Stimulated activated CD8-positive, alpha-beta memory T cell treated with anti-CD3 and anti-CD28 coated beads, Interleukin-7, amount 100 ng/mL, for 48 hours (primary cell): ENCODE measurements at regions not wholly inside any gene's neighbourhood (a gene's known extent, or its start where the extent isn't known, plus 50 kb on each side); places are given as distances from the start of the nearest gene placed in this dataset.
"Not testable (repeated sequence)": the region's sequence is repeated elsewhere in the genome, so short reads cannot be mapped to it uniquely, and the experiment has no call there.

Experiments
- DNase-seq, 2 donors: peaks; one replicate each; pipeline ENCODE4 v3.0.0-alpha.2; 2020; ENCODE audit warnings: low read depth in 1 of 2; ENCODE audit errors: extremely low read depth in 1 of 2

GRCh38 chr5:72760259-72760658 is 56.2 kb upstream of the TNPO1 start:
- DNase-seq = no peak

GRCh38 chr5:72752909-72753308 is 63.6 kb upstream of the TNPO1 start:
- DNase-seq = no peak

GRCh38 chr5:72749362-72749997 is 67.0 kb upstream of the TNPO1 start:
- DNase-seq = no peak

GRCh38 chr5:72747826-72748225 is 68.6 kb upstream of the TNPO1 start:
- no peak for DNase-seq

GRCh38 chr5:72746736-72747135 is 69.7 kb upstream of the TNPO1 start:
- DNase-seq = no peak

- no peak for DNase-seq
Observed at GRCh38 chr5:72744136-72744535, 72.3 kb upstream of the TNPO1 start.

GRCh38 chr5:72741805-72742204 is 74.7 kb upstream of the TNPO1 start:
- DNase-seq = no peak

GRCh38 chr5:72733810-72734209 is 82.7 kb upstream of the TNPO1 start:
- DNase-seq = no peak

GRCh38 chr5:72723581-72723980 is 92.9 kb upstream of the TNPO1 start:
- no peak for DNase-seq

GRCh38 chr5:72722792-72723452 is 93.5 kb upstream of the TNPO1 start:
- no peak for DNase-seq

GRCh38 chr5:72721844-72722243 is 94.6 kb upstream of the TNPO1 start:
- no peak for DNase-seq

GRCh38 chr5:72720205-72720604 is 96.3 kb upstream of the TNPO1 start:
- DNase-seq = no peak

- no peak for DNase-seq
Observed at GRCh38 chr5:72711351-72711750, 105.1 kb upstream of the TNPO1 start.

- DNase-seq = no peak
Observed at GRCh38 chr5:72709341-72709740, 107.1 kb upstream of the TNPO1 start.

- DNase-seq = no peak
Observed at GRCh38 chr5:72705178-72705577, 111.3 kb upstream of the TNPO1 start.

GRCh38 chr5:72703876-72704275 is 112.6 kb upstream of the TNPO1 start:
- DNase-seq = no peak

GRCh38 chr5:72702881-72703434 is 113.5 kb upstream of the TNPO1 start:
- DNase-seq = no peak

- DNase-seq = not testable (repeated sequence)
Observed at GRCh38 chr5:72702105-72702504, 114.4 kb upstream of the TNPO1 start.

GRCh38 chr5:72698481-72698880 is 118.0 kb upstream of the TNPO1 start:
- no peak for DNase-seq

GRCh38 chr5:72697622-72698021 is 118.8 kb upstream of the TNPO1 start:
- DNase-seq = no peak

GRCh38 chr5:72695659-72696058 is 120.8 kb upstream of the TNPO1 start:
- DNase-seq = no peak

- no peak for DNase-seq
Observed at GRCh38 chr5:72694856-72695255, 121.6 kb upstream of the TNPO1 start.
